ENCODE measurements at regions not wholly inside any gene's neighbourhood (a gene's known extent, or its start where the extent isn't known, plus 50 kb on each side); places are given as distances from the start of the nearest gene placed in this dataset.
"Not testable (repeated sequence)": the region's sequence is repeated elsewhere in the genome, so short reads cannot be mapped to it uniquely, and the experiment has no call there.

DNA sequence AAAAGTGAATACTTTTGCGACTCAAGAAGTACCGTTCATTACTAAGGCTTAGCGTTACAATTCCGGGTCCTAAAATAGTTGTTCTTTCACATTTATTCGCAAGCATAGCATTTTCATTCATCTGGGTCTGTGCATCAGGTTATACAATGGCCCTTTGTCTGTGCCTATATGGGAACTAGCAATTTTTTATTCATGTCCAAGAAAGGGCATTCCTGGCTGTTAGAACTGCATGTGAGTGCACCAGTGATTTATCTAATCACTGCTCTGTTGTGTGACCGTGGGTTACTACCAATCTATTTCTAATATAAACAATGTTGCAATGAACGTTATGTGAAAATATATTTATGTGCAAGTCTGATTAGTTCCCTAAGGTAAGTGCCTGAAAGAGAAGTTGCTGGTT lies 63.8 kb downstream of the SPANXA1 start:
- not testable (repeated sequence) for H3K36me3 ChIP-seq, H3K9ac ChIP-seq, H3K4me1 ChIP-seq, H3K27ac ChIP-seq, H3K9me3 ChIP-seq, H3K4me3 ChIP-seq, H3K4me2 ChIP-seq, H3K27me3 ChIP-seq, H4K20me1 ChIP-seq

- not testable (repeated sequence) for H3K36me3 ChIP-seq, H3K9ac ChIP-seq, H3K4me3 ChIP-seq, H3K4me1 ChIP-seq, H3K4me2 ChIP-seq, H3K27ac ChIP-seq, H4K20me1 ChIP-seq, H3K9me3 ChIP-seq
- peaks cover 11% of the 10 kb centered on the region for H3K27me3 ChIP-seq
Measured at GRCh38 chrX:141475788-141476187, 108.8 kb downstream of the SPANXA1 start.

GRCh38 chrX:141469469-141469868 lies 115.1 kb downstream of the SPANXA1 start:
- Histone ChIP-seq H3K4me3 (no peak overlapping the region), H3K4me2 (no peak overlapping the region), H3K9ac (no peak overlapping the region), H3K27me3 (peaks cover 60% of the 10 kb centered on the region), H3K27ac (no peak overlapping the region), H4K20me1 (no peaks in the 10 kb centered on the region), H3K4me1 (no peaks in the 10 kb centered on the region), H3K36me3 (no peaks in the 10 kb centered on the region), H3K9me3 (no peaks in the 10 kb centered on the region)
- no peak for TF ChIP-seq Cebpa-rat (IDR thresholded peaks at IDR 0.05)

- Histone ChIP-seq H3K9ac (no peak overlapping the region), H3K36me3 (no peaks in the 10 kb centered on the region), H4K20me1 (no peaks in the 10 kb centered on the region), H3K4me1 (no peaks in the 10 kb centered on the region), H3K27ac (no peak overlapping the region), H3K27me3 (peaks cover 60% of the 10 kb centered on the region), H3K4me2 (no peak overlapping the region), H3K9me3 (no peaks in the 10 kb centered on the region), H3K4me3 (no peak overlapping the region)
- no peak for TF ChIP-seq Cebpa-rat (IDR thresholded peaks at IDR 0.05)
Measured at GRCh38 chrX:141468940-141469339, 115.6 kb downstream of the SPANXA1 start.

DNA sequence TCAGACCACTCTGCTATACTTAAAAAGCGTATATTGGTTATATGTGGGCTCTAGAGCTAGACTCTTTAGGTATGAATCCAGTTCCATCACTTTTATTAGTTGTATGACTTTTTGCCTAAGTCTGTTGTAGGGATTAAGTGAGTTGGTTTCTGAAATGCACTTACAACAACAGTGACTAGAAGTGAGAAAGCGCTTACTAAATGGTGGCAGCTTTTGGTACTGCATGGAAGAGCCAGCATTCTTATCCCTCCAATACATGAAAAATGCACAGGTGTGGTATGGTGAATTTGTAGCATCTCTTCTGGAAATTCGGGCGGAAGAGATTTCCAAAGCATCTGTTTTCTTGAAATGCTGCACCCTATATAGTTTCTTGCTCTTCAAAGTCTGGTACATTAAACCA lies 117.1 kb downstream of the SPANXA1 start:
- H4K20me1 ChIP-seq = no peaks in the 10 kb centered on the region
- no peak overlapping the region for H3K4me3 ChIP-seq
- no peaks in the 10 kb centered on the region for H3K36me3 ChIP-seq
- peaks cover 65% of the 10 kb centered on the region for H3K27me3 ChIP-seq
- H3K27ac ChIP-seq = no peak overlapping the region
- no peak for TF ChIP-seq Cebpa-rat (IDR thresholded peaks at IDR 0.05)
- H3K4me1 ChIP-seq = no peaks in the 10 kb centered on the region
- no peak overlapping the region for H3K9ac ChIP-seq
- no peak overlapping the region for H3K4me2 ChIP-seq
- H3K9me3 ChIP-seq = no peaks in the 10 kb centered on the region

DNA sequence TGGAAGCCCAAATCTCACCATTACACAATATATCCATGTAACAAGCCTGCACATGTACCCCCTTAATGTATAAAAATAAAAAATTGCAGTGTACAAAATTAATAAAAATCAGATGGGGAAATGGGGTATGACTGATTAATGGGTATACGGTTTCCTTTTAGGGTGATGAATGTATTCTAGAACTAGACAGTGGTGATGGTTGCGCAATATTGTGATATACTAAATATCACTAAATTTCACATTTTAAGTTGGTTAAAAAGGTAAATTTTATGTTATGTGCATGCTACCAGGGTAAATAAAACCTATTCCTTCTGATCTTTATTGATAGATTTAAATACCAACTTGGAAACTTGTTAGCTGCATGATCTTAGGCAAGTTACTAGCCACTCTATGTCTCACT lies 129.4 kb downstream of the SPANXA1 start:
- peak; percentile 83; the same call in 1 of the 2 replicates for TF ChIP-seq Cebpa-rat (IDR thresholded peaks at IDR 0.05)
- Histone ChIP-seq H4K20me1 (no peaks in the 10 kb centered on the region), H3K27me3 (peaks cover 38% of the 10 kb centered on the region), H3K4me2 (no peak overlapping the region), H3K4me3 (no peak overlapping the region), H3K27ac (no peak overlapping the region), H3K9me3 (no peaks in the 10 kb centered on the region), H3K36me3 (no peaks in the 10 kb centered on the region), H3K9ac (no peak overlapping the region), H3K4me1 (no peaks in the 10 kb centered on the region)

DNA sequence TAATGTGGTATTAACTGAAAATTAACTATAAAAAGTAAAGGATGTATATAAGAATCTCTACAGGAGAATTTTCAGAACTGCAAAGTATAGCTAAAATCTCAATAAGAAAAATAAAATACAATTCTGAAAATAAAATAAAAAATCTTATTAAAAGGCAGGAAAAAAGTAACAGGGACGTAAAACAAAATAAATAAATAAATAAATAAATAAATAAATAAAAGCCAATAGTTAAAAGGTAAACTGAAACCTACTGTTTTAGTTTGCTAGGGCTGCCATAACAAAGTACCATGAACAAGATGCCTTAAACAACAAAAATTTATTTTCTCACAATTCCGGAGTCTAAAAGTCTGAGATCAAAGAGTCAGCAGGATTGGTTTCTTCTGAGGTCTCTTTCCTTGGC lies 140.6 kb downstream of the SPANXA1 start:
- peaks cover 7% of the 10 kb centered on the region; the same call in 1 of the 2 replicates for H3K9me3 ChIP-seq
- H3K9ac ChIP-seq = no peak overlapping the region
- no peaks in the 10 kb centered on the region for H3K36me3 ChIP-seq
- no peak overlapping the region for H3K4me3 ChIP-seq
- H3K27me3 ChIP-seq = peaks cover 44% of the 10 kb centered on the region
- TF ChIP-seq Cebpa-rat (IDR thresholded peaks at IDR 0.05) = no peak
- H3K4me1 ChIP-seq = no peaks in the 10 kb centered on the region
- no peaks in the 10 kb centered on the region for H4K20me1 ChIP-seq
- no peak overlapping the region for H3K4me2 ChIP-seq
- H3K27ac ChIP-seq = no peak overlapping the region

DNA sequence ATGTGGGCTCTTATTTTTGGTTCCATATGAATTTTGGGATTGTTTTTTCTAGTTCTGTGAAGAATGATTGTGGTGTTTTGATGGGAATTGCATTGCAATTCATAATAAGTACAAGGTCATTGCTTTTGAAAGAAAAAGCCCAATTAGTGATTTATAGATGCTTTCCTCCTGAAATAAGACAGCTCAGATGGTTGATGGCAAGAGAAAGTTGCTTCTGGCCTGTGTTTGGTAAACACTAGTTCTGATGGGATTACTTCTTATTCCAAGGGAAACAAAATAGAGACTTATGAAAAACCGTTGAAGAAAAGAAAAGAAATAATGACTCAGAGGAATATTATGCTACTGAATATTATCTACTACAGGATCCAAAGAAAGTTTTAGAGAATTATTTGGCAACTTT lies 144.9 kb downstream of the SPANXA1 start:
- H3K4me3 ChIP-seq = no peak overlapping the region
- no peaks in the 10 kb centered on the region for H3K9me3 ChIP-seq
- TF ChIP-seq Cebpa-rat (IDR thresholded peaks at IDR 0.05) = no peak
- no peaks in the 10 kb centered on the region for H3K4me1 ChIP-seq
- H4K20me1 ChIP-seq = no peaks in the 10 kb centered on the region
- no peak overlapping the region for H3K9ac ChIP-seq
- H3K36me3 ChIP-seq = no peaks in the 10 kb centered on the region
- peaks cover 65% of the 10 kb centered on the region for H3K27me3 ChIP-seq
- H3K4me2 ChIP-seq = no peak overlapping the region
- H3K27ac ChIP-seq = no peak overlapping the region

GRCh38 chrX:141415889-141416288 lies 168.6 kb downstream of the SPANXA1 start:
- no peaks in the 10 kb centered on the region for H3K4me1 ChIP-seq
- H4K20me1 ChIP-seq = no peaks in the 10 kb centered on the region
- H3K9ac ChIP-seq = no peak overlapping the region
- H3K27me3 ChIP-seq = peaks cover 65% of the 10 kb centered on the region
- H3K27ac ChIP-seq = no peak overlapping the region
- H3K9me3 ChIP-seq = no peaks in the 10 kb centered on the region
- H3K36me3 ChIP-seq = no peaks in the 10 kb centered on the region
- TF ChIP-seq Cebpa-rat (IDR thresholded peaks at IDR 0.05) = no peak
- no peak overlapping the region for H3K4me3 ChIP-seq
- no peak overlapping the region for H3K4me2 ChIP-seq

GRCh38 chrX:141405853-141406492 lies 163.7 kb upstream of the SPANXC start:
- no peak for TF ChIP-seq Cebpa-rat (IDR thresholded peaks at IDR 0.05)
- H3K4me3 ChIP-seq = no peak overlapping the region
- H3K9me3 ChIP-seq = no peaks in the 10 kb centered on the region
- H4K20me1 ChIP-seq = peaks cover 6% of the 10 kb centered on the region; the same call in 1 of the 2 replicates
- H3K36me3 ChIP-seq = no peaks in the 10 kb centered on the region
- H3K27ac ChIP-seq = no peak overlapping the region
- H3K27me3 ChIP-seq = peaks cover 86% of the 10 kb centered on the region
- H3K4me2 ChIP-seq = no peak overlapping the region
- H3K4me1 ChIP-seq = no peaks in the 10 kb centered on the region
- no peak overlapping the region for H3K9ac ChIP-seq

GRCh38 chrX:141405486-141405852 lies 163.2 kb upstream of the SPANXC start:
- Histone ChIP-seq H3K4me2 (no peak overlapping the region), H3K27ac (no peak overlapping the region), H4K20me1 (peaks cover 6% of the 10 kb centered on the region; the same call in 1 of the 2 replicates), H3K4me1 (no peaks in the 10 kb centered on the region), H3K9me3 (no peaks in the 10 kb centered on the region), H3K36me3 (no peaks in the 10 kb centered on the region), H3K9ac (no peak overlapping the region), H3K27me3 (peaks cover 86% of the 10 kb centered on the region), H3K4me3 (no peak overlapping the region)
- no peak for TF ChIP-seq Cebpa-rat (IDR thresholded peaks at IDR 0.05)
